Skeletal muscle satellite cell (primary cell): ENCODE measurements at regions not wholly inside any gene's neighbourhood (a gene's known extent, or its start where the extent isn't known, plus 50 kb on each side); places are given as distances from the start of the nearest gene placed in this dataset.
"Not testable (repeated sequence)": the region's sequence is repeated elsewhere in the genome, so short reads cannot be mapped to it uniquely, and the experiment has no call there.

Experiments
- H3K27me3 ChIP-seq: 2 replicates; pipeline ENCODE4 v1.7.0; 2013; ENCODE audit warnings: low read length; ENCODE audit not compliant: control insufficient read depth, insufficient read depth
- H3K36me3 ChIP-seq: 2 replicates; pipeline ENCODE4 v1.7.0; 2013; ENCODE audit warnings: mild to moderate bottlenecking, control low read depth, low read length; ENCODE audit not compliant: insufficient read depth
- H3K4me1 ChIP-seq: 2 replicates; pipeline ENCODE4 v1.7.0; 2013; ENCODE audit warnings: low read length; ENCODE audit not compliant: control insufficient read depth, insufficient read depth
- H3K4me2 ChIP-seq: 2 replicates; pipeline ENCODE4 v1.7.0; 2013; ENCODE audit warnings: mild to moderate bottlenecking, low read length
- H3K4me3 ChIP-seq: 2 replicates; pipeline ENCODE4 v1.7.0; 2013; ENCODE audit warnings: low read length
- H3K9ac ChIP-seq: 2 replicates; pipeline ENCODE4 v1.7.0; 2013; ENCODE audit warnings: mild to moderate bottlenecking, low read depth, low read length, moderate library complexity
- H3K9me3 ChIP-seq: replicated peaks from 2 replicates; pipeline ENCODE4 v1.7.0; 2013; ENCODE audit warnings: mild to moderate bottlenecking, control low read depth, low read length

GRCh38 chr11:116043857-116044256, 539.6 kb upstream of the CADM1 start:
- Histone ChIP-seq H3K4me1 (no peaks in the 10 kb centered on the region), H3K4me2 (no peak overlapping the region), H3K9me3 (peaks cover 15% of the 10 kb centered on the region), H3K9ac (no peak overlapping the region), H3K27me3 (no peaks in the 10 kb centered on the region), H3K36me3 (no peaks in the 10 kb centered on the region), H3K4me3 (no peak overlapping the region)

GRCh38 chr11:116043059-116043458, 538.8 kb upstream of the CADM1 start:
- H3K27me3 ChIP-seq, H3K4me3 ChIP-seq, H3K9ac ChIP-seq, H3K4me2 ChIP-seq, H3K4me1 ChIP-seq, H3K36me3 ChIP-seq: not testable (repeated sequence)
- H3K9me3 ChIP-seq = peaks cover 10% of the 10 kb centered on the region

- no peaks in the 10 kb centered on the region for H3K36me3 ChIP-seq
- no peaks in the 10 kb centered on the region for H3K4me1 ChIP-seq
- no peak overlapping the region for H3K4me2 ChIP-seq
- no peaks in the 10 kb centered on the region for H3K27me3 ChIP-seq
- peaks cover 10% of the 10 kb centered on the region for H3K9me3 ChIP-seq
- no peak overlapping the region for H3K4me3 ChIP-seq
- no peak overlapping the region for H3K9ac ChIP-seq
These were observed 537.9 kb upstream of the CADM1 start for GRCh38 chr11:116042146-116042545.

DNA sequence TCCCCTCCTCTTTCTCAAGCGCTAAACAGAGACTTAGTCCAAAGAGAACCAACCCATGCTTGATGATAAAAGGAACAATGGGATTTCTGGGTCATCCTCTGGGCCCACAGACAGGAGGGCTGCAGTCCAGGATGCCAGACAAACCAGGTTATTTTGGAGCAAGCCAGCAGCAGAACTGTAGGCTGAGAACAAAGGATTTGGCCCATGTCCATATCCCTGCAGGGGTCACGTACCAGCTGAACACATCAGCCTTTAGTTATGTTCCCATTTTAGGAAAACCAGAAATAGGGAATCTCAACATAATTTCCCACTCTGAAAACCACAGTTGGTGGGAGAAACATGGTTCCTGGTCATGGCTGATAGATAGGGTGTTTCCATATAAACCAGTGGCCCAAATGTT, 533.6 kb upstream of the CADM1 start:
- Histone ChIP-seq H3K27me3 (no peaks in the 10 kb centered on the region), H3K9me3 (peaks cover 7% of the 10 kb centered on the region), H3K9ac (no peak overlapping the region), H3K4me1 (no peaks in the 10 kb centered on the region), H3K4me2 (no peak overlapping the region), H3K4me3 (no peak overlapping the region), H3K36me3 (no peaks in the 10 kb centered on the region)

GRCh38 chr11:116035977-116036376, 531.8 kb upstream of the CADM1 start:
- Histone ChIP-seq H3K4me3 (no peak overlapping the region), H3K36me3 (no peaks in the 10 kb centered on the region), H3K4me1 (no peaks in the 10 kb centered on the region), H3K9ac (no peak overlapping the region), H3K27me3 (no peaks in the 10 kb centered on the region), H3K4me2 (no peak overlapping the region), H3K9me3 (no peaks in the 10 kb centered on the region)

GRCh38 chr11:116033931-116034553, 529.8 kb upstream of the CADM1 start:
- Histone ChIP-seq H3K9ac (no peak overlapping the region), H3K9me3 (no peaks in the 10 kb centered on the region), H3K4me2 (no peak overlapping the region), H3K4me3 (no peak overlapping the region), H3K27me3 (no peaks in the 10 kb centered on the region), H3K36me3 (no peaks in the 10 kb centered on the region), H3K4me1 (no peaks in the 10 kb centered on the region)

GRCh38 chr11:116030697-116031331, 526.6 kb upstream of the CADM1 start:
- no peaks in the 10 kb centered on the region for H3K27me3 ChIP-seq
- H3K4me2 ChIP-seq = no peak overlapping the region
- no peaks in the 10 kb centered on the region for H3K4me1 ChIP-seq
- H3K9ac ChIP-seq = no peak overlapping the region
- no peak overlapping the region for H3K4me3 ChIP-seq
- no peaks in the 10 kb centered on the region for H3K36me3 ChIP-seq
- H3K9me3 ChIP-seq = no peaks in the 10 kb centered on the region

- not testable (repeated sequence) for H3K36me3 ChIP-seq, H3K4me2 ChIP-seq, H3K9me3 ChIP-seq
These were observed 524.3 kb upstream of the CADM1 start for GRCh38 chr11:116028506-116028905.

GRCh38 chr11:115999437-115999836, 495.2 kb upstream of the CADM1 start:
- Histone ChIP-seq H3K4me1 (no peaks in the 10 kb centered on the region), H3K9me3 (peaks cover 13% of the 10 kb centered on the region), H3K4me2 (no peak overlapping the region), H3K4me3 (no peak overlapping the region), H3K27me3 (no peaks in the 10 kb centered on the region), H3K36me3 (no peaks in the 10 kb centered on the region), H3K9ac (no peak overlapping the region)

More at GRCh38 chr11:116028506-116028905, 524.3 kb upstream of the CADM1 start:
- not testable (repeated sequence) for H3K4me1 ChIP-seq, H3K4me3 ChIP-seq, H3K27me3 ChIP-seq, H3K9ac ChIP-seq

- Histone ChIP-seq H3K9me3 (peaks cover 17% of the 10 kb centered on the region), H3K36me3 (no peaks in the 10 kb centered on the region), H3K4me3 (no peak overlapping the region), H3K4me1 (no peaks in the 10 kb centered on the region), H3K27me3 (no peaks in the 10 kb centered on the region), H3K4me2 (no peak overlapping the region), H3K9ac (no peak overlapping the region)
These were observed 492.6 kb upstream of the CADM1 start for GRCh38 chr11:115996808-115997188.

GRCh38 chr11:115996125-115996807, 492.1 kb upstream of the CADM1 start:
- no peak overlapping the region for H3K4me2 ChIP-seq

GRCh38 chr11:115993590-115993989, 489.4 kb upstream of the CADM1 start:
- H3K9ac ChIP-seq = no peak overlapping the region
- H3K4me2 ChIP-seq = no peak overlapping the region
- no peaks in the 10 kb centered on the region for H3K36me3 ChIP-seq
- H3K9me3 ChIP-seq = peaks cover 4% of the 10 kb centered on the region
- H3K4me3 ChIP-seq = no peak overlapping the region
- H3K4me1 ChIP-seq = no peaks in the 10 kb centered on the region
- no peaks in the 10 kb centered on the region for H3K27me3 ChIP-seq

More at GRCh38 chr11:115996125-115996807, 492.1 kb upstream of the CADM1 start:
- Histone ChIP-seq H3K9me3 (peaks cover 17% of the 10 kb centered on the region), H3K9ac (no peak overlapping the region), H3K36me3 (no peaks in the 10 kb centered on the region), H3K4me1 (no peaks in the 10 kb centered on the region), H3K4me3 (no peak overlapping the region), H3K27me3 (no peaks in the 10 kb centered on the region)
